Nephron (organoid): ENCODE measurements at regions not wholly inside any gene's neighbourhood (a gene's known extent, or its start where the extent isn't known, plus 50 kb on each side); places are given as distances from the start of the nearest gene placed in this dataset.

Source experiments
- H3K27ac Mint-ChIP-seq, 3 experiments: 2 replicates each; pipeline ENCODE4 v1.8.0; 2020; ENCODE audit warnings: mixed read lengths in 3 of 3, mild to moderate bottlenecking in 2 of 3, moderate library complexity in 1 of 3
- H3K27me3 Mint-ChIP-seq: 2 replicates; pipeline ENCODE4 v1.8.0; 2021; ENCODE audit warnings: low read depth, mild to moderate bottlenecking, moderate library complexity, mixed read lengths
- H3K36me3 Mint-ChIP-seq: 2 replicates; pipeline ENCODE4 v1.8.0; 2020; ENCODE audit warnings: low read depth, mixed read lengths
- H3K4me1 Mint-ChIP-seq: 2 replicates; pipeline ENCODE4 v1.8.0; 2020; ENCODE audit warnings: mixed read lengths
- H3K4me3 Mint-ChIP-seq, 3 experiments: 2 replicates each; pipeline ENCODE4 v1.8.0; 2020; ENCODE audit warnings: mild to moderate bottlenecking in 3 of 3, mixed read lengths in 3 of 3, moderate library complexity in 2 of 3
- H3K9me3 Mint-ChIP-seq: 2 replicates; pipeline ENCODE4 v1.8.0; 2020; ENCODE audit warnings: mixed read lengths
- CTCF ChIP-seq, 3 experiments: fragments of 200-600 bp; sonication (generic); IDR thresholded peaks; one replicate each; pipeline ENCODE4 v1.5.0; 2021; ENCODE audit warnings: antibody characterized with exemption in 3 of 3; ENCODE audit not compliant: unreplicated experiment in 3 of 3

- TF ChIP-seq CTCF (IDR thresholded peaks at IDR 0.05; ENCODE audit: unreplicated experiment in 3 of 3): no peak
- Mint-ChIP-seq H3K4me3 (no peak overlapping the region), H3K27ac (no peak overlapping the region), H3K36me3 (no peaks in the 10 kb centered on the region), H3K9me3 (no peaks in the 10 kb centered on the region), H3K4me1 (peaks cover 5% of the 10 kb centered on the region), H3K27me3 (peaks cover 57% of the 10 kb centered on the region)
Measured at GRCh38 chr16:85996843-85997242, 97.9 kb downstream of the IRF8 start.

DNA sequence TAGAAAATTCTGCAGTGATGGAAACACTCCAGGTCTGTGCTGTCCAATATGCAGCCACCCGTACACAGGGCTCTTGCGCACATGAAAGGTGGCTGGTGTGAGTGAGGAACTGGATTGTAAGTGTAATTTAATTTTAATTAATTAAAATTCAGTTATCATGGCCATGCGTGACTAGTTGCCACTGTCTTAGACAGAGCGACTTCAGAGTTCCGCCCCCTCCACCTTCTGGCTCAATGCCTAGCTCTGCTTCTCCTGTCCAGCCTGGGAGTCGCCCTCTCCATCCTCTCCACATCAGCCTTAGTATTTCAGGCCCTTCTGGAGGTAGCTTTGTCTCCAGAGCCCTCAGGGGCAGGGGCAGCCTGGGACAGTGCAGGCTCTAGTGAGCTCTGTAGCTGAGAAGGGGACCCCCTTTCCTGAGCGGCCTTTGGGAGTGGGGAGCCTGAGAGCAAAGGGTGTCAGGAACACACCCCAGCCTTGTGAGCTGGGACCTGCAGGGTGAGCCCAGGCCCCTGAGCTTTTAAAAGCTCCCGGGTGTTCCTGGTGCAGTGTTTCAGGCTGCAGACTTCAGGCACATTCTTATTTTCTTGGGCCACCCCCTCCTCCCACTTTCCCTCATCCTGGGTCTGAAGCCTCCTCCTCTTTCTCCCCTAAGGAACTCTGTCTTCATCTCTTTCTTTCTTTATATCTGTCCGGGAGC lies 99.4 kb downstream of the IRF8 start:
- Mint-ChIP-seq H3K9me3 (no peaks in the 10 kb centered on the region), H3K4me3 (no peak overlapping the region), H3K27ac (no peak overlapping the region), H3K4me1 (peaks cover 5% of the 10 kb centered on the region), H3K27me3 (peaks cover 42% of the 10 kb centered on the region), H3K36me3 (no peaks in the 10 kb centered on the region)
- TF ChIP-seq CTCF (IDR thresholded peaks at IDR 0.05; ENCODE audit: unreplicated experiment in 3 of 3): no peak

DNA sequence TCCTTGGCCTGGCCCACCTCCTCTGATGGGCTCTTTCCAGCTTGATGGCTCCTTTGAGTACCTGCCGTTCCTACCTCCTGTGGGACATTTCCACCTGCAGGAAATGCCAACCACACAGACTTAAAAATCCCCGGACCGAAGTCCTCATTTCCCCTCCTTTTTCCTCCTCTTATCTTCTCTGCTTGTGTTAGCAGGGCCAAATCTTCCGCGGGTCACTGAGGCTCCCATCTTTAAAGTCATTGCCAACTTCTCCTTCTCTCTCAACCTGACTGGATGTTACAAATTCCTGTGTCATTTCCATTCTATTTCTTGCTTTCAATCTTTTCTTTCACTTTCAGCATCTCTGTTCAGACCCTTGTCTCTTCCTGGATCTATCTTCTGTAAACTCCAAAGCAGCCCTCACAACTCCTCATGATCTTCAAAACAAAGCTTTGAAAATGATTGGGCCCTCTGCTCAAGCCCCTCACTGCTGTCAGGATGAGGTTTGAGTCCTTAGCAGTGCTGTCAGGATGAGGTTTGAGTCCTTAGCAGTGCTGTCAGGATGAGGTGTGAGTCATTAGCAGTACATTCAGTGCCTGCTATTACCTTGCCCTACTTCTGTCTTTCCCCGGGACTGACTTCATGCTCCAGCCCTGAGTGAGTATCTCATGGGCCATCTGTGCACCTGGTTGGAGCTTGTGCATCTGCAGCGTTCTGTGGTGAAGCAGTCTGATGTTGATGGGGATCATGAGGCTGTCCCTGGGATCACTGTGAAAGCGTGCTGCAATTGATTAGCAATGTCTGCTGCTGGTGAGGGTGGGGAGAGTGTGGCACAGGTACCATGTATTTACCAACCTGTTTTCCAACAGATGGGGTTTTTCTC lies 100.1 kb downstream of the IRF8 start:
- H3K4me3 Mint-ChIP-seq: no peak overlapping the region
- peaks cover 40% of the 10 kb centered on the region for H3K27me3 Mint-ChIP-seq
- H3K36me3 Mint-ChIP-seq: no peaks in the 10 kb centered on the region
- H3K4me1 Mint-ChIP-seq: peaks cover 5% of the 10 kb centered on the region
- no peak for TF ChIP-seq CTCF (IDR thresholded peaks at IDR 0.05; ENCODE audit: unreplicated experiment in 3 of 3)
- H3K27ac Mint-ChIP-seq: no peak overlapping the region
- H3K9me3 Mint-ChIP-seq: no peaks in the 10 kb centered on the region

DNA sequence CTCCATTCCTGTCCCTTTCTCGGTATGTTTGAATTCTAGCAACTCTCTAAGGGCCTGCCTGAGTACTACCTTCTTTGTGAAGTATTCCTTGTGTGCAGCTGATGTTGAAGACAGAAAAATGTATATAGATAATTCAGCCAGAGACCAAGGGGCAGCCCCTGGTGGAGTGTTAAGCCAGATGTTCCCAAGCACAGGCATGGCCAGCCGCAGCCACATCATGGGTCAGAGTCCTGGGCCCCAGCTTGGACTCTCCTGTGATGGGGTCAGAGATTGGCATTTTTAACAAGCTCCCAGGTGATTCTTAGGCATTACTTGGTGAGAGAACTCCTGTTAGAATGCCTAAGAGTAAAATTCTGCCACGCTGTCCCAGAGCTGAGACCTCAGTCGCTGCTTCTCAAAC lies 100.8 kb downstream of the IRF8 start:
- H3K27ac Mint-ChIP-seq: no peak overlapping the region
- no peak overlapping the region for H3K4me3 Mint-ChIP-seq
- H3K27me3 Mint-ChIP-seq: peaks cover 38% of the 10 kb centered on the region
- H3K36me3 Mint-ChIP-seq: no peaks in the 10 kb centered on the region
- peaks cover 5% of the 10 kb centered on the region for H3K4me1 Mint-ChIP-seq
- no peak for TF ChIP-seq CTCF (IDR thresholded peaks at IDR 0.05; ENCODE audit: unreplicated experiment in 3 of 3)
- H3K9me3 Mint-ChIP-seq: no peaks in the 10 kb centered on the region

DNA sequence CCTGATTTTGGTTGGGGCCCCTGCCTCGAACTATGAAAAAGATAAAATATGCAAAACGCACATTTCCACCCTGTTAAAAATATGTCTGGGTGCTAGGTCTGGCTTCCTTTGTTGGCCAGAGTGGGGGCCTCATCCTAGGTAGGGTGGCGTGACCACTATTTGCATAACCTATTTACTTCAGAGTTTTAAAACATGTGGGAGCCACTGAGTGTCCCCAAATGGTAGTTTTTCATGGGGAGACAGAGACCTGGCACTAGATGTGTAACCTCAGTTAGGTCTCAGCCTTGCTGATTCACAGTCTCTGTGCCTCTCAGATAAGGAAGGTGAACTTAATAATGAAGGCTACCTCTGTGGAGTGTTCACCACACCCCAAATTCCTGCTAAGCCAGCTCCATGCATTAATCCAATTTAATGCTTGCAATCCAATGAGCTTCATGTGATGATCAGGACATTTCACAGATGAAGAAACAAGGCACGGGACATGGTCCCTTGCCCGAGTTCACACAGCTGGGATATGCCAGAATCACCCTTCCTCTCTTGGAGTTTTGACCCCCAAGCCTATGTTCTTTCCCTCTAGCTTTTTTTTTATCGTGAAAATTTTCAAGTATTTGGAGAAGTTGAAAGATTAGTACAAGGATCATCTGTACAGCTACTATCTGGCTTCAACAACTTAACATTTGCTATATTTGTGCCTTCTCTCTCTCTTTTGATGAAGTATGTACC lies 103.4 kb downstream of the IRF8 start:
- Mint-ChIP-seq H3K4me1 (no peaks in the 10 kb centered on the region), H3K9me3 (peaks cover 5% of the 10 kb centered on the region), H3K27me3 (peaks cover 34% of the 10 kb centered on the region), H3K27ac (no peak overlapping the region), H3K4me3 (no peak overlapping the region), H3K36me3 (no peaks in the 10 kb centered on the region)
- no peak for TF ChIP-seq CTCF (IDR thresholded peaks at IDR 0.05; ENCODE audit: unreplicated experiment in 3 of 3)
